Naive thymus-derived CD4-positive, alpha-beta T cell (primary cell): ENCODE measurements at regions not wholly inside any gene's neighbourhood (a gene's known extent, or its start where the extent isn't known, plus 50 kb on each side); places are given as distances from the start of the nearest gene placed in this dataset.

ENCODE experiments used
- ATAC-seq: fragments of 150-1000 bp; cut with Tn5 transposase; 2 replicates; pipeline ENCODE4 v1.10.0; 2021; ENCODE audit warnings: mild to moderate bottlenecking, moderate library complexity
- CTCF ChIA-PET: fragments of 350-600 bp; sonication (Branson Sonifier 250); formaldehyde crosslinking; loops from one replicate; lab custom pipeline; 2021; ENCODE audit warnings: antibody characterized with exemption; lab: Charles Lee
- POLR2A ChIA-PET: fragments of 350-600 bp; sonication (Branson Sonifier 250); formaldehyde crosslinking; loops from one replicate; lab custom pipeline; 2021; ENCODE audit warnings: antibody characterized with exemption, inconsistent platforms; lab: Charles Lee
- DNase-seq, 9 donors: peaks; one replicate each; pipeline versions ENCODE4 v3.0.0 to v3.0.0-alpha.2; 2020 to 2022; ENCODE audit warnings: mixed read lengths in 1 of 9
- H3K27ac ChIP-seq: one replicate; pipeline ENCODE4 v1.7.0; 2013; ENCODE audit warnings: mild to moderate bottlenecking, low read depth, low read length, moderate library complexity
- H3K27me3 ChIP-seq, 2 donors: one replicate each; pipeline ENCODE4 v1.7.0; 2013; ENCODE audit warnings: low read length in 2 of 2, mild to moderate bottlenecking in 2 of 2, moderate library complexity in 2 of 2; ENCODE audit not compliant: control insufficient read depth in 2 of 2, insufficient read depth in 2 of 2
- H3K36me3 ChIP-seq, 3 experiments: 1 replicate in 2 of 3; 2 replicates in 1 of 3; pipeline ENCODE4 v1.7.0; 2013; ENCODE audit warnings: low read length in 3 of 3, mild to moderate bottlenecking in 3 of 3, moderate library complexity in 1 of 3; ENCODE audit not compliant: insufficient read depth in 3 of 3, control insufficient read depth in 2 of 3
- H3K4me1 ChIP-seq, 2 donors: one replicate each; pipeline ENCODE4 v1.7.0; 2013; ENCODE audit warnings: low read length in 2 of 2, mild to moderate bottlenecking in 2 of 2, moderate library complexity in 1 of 2; ENCODE audit not compliant: control insufficient read depth in 2 of 2, insufficient read depth in 2 of 2
- H3K4me3 ChIP-seq: 2 replicates; pipeline ENCODE4 v1.7.0; 2013; ENCODE audit warnings: mild to moderate bottlenecking, low read length
- H3K9me3 ChIP-seq, 3 experiments: 1 replicate in 2 of 3; 2 replicates in 1 of 3; pipeline ENCODE4 v1.7.0; 2013; ENCODE audit warnings: low read length in 3 of 3; ENCODE audit not compliant: control insufficient read depth in 2 of 3
- H3K27ac Mint-ChIP-seq, 9 donors: one replicate each; pipeline ENCODE4 v1.8.0; 2020 to 2022; ENCODE audit warnings: mixed read lengths in 9 of 9, mild to moderate bottlenecking in 8 of 9, moderate library complexity in 5 of 9, inconsistent platforms in 2 of 9
- H3K27me3 Mint-ChIP-seq, 5 donors: one replicate each; pipeline ENCODE4 v1.8.0; 2021 to 2022; ENCODE audit warnings: mixed read lengths in 5 of 5, mild to moderate bottlenecking in 1 of 5
- H3K36me3 Mint-ChIP-seq, 5 donors: one replicate each; pipeline ENCODE4 v1.8.0; 2020 to 2022; ENCODE audit warnings: mixed read lengths in 5 of 5, mild to moderate bottlenecking in 3 of 5, inconsistent platforms in 1 of 5
- H3K4me1 Mint-ChIP-seq, 7 donors: one replicate each; pipeline ENCODE4 v1.8.0; 2020 to 2022; ENCODE audit warnings: mixed read lengths in 7 of 7, mild to moderate bottlenecking in 3 of 7, inconsistent platforms in 1 of 7
- H3K4me3 Mint-ChIP-seq, 10 donors: one replicate each; pipeline ENCODE4 v1.8.0; 2020 to 2022; ENCODE audit warnings: mild to moderate bottlenecking in 10 of 10, mixed read lengths in 10 of 10, moderate library complexity in 6 of 10, inconsistent platforms in 2 of 10
- H3K9me3 Mint-ChIP-seq, 11 donors: one replicate each; pipeline ENCODE4 v1.8.0; 2020 to 2022; ENCODE audit warnings: mixed read lengths in 11 of 11, mild to moderate bottlenecking in 4 of 11, inconsistent platforms in 1 of 11, moderate library complexity in 1 of 11
- intact Hi-C, 2 donors: fragments of 100-400 bp; cut with micrococcal nuclease; formaldehyde crosslinking; loops; one replicate each; pipeline ENCODE4 v1.15.1; 2023

DNA sequence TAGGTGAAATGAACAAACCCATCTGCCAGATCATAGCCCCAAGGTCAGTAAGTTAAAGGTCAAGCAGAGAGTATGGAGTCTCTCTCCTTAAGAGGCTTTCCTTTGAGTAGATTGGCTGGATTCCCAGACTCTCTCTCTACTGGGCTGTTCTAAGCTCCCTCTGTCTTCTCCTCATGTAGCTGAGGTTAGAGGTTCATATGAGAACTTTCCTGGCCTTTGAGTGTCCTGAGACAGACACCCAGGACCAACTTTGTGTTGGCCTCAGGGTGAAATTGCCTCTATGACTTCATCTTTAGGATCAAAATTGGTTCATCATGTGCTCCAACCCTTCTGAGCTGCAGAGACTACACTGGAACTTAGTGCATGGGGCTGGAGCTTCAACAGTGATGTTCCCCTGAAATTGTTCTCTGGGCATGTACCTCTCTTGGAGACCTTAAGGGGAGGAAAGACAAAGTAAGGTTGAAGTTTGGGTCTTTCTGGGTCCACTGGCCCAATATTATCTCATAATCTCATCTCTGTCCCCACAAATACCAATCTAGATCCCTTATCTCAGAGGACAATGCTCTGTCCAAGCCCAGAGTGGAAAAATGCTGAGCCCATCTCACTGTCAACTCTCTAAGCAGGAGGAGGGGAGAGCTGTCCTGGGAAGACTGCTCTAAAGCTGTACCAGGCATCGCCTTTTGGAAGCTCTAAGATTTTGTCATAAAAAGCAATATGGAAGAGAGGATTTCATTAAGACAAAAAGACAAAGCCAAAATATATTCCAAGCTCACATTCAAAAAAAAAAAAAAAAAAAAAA, 177.3 kb upstream of the ARL4C start:
- no peaks in the 10 kb centered on the region for H3K27me3 ChIP-seq
- DNase-seq = no peak
- no peak overlapping the region for H3K4me3 ChIP-seq
- ChIA-PET CTCF (no interaction called here), POLR2A (no interaction called here)
- no peak overlapping the region for H3K27ac ChIP-seq
- no peaks in the 10 kb centered on the region for H3K9me3 ChIP-seq
- no peaks in the 10 kb centered on the region for H3K4me1 ChIP-seq
- H3K4me1 Mint-ChIP-seq = no peaks in the 10 kb centered on the region
- no peak overlapping the region for H3K27ac Mint-ChIP-seq
- H3K4me3 Mint-ChIP-seq = no peak overlapping the region
- intact Hi-C loops = no loop called here
- peaks cover 0 to 2% (median 0%) of the 10 kb centered on the region in 11 donors for H3K9me3 Mint-ChIP-seq
- H3K36me3 ChIP-seq = no peaks in the 10 kb centered on the region
- H3K36me3 Mint-ChIP-seq = no peaks in the 10 kb centered on the region
- H3K27me3 Mint-ChIP-seq = peaks cover 3 to 17% (median 10%) of the 10 kb centered on the region in 5 donors
- no peak for ATAC-seq

DNA sequence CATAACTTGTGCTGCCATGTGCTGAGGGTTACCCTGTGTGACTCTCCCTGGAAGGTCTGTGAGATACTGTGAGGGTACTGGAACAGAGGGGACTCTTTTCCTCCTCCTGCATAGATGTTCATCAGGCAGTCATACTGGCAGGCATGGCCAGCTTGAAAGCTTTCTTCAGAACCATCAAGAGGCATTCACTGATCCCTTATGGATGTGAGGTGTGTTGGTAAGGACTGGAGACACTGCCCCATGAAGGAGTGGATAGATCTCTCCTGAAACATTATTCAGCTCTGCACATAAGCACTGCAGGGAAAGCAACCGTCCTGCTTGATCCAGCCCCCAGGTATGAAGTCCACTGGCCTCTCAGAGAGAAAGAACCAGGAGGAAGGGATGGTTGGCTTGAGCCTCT, 176.6 kb upstream of the ARL4C start:
- H3K4me1 Mint-ChIP-seq = no peaks in the 10 kb centered on the region
- CTCF ChIA-PET = no interaction called here

GRCh38 chr2:234672498-234673150, 175.7 kb upstream of the ARL4C start:
- H3K27me3 ChIP-seq = no peaks in the 10 kb centered on the region
- H3K9me3 Mint-ChIP-seq = peaks cover 0 to 2% (median 0%) of the 10 kb centered on the region in 11 donors
- no peak for DNase-seq
- H3K4me3 ChIP-seq = no peak overlapping the region
- no peak overlapping the region for H3K4me3 Mint-ChIP-seq
- H3K27ac ChIP-seq = no peak overlapping the region
- no peak overlapping the region for H3K27ac Mint-ChIP-seq
- no peak for ATAC-seq
- no peaks in the 10 kb centered on the region for H3K4me1 ChIP-seq
- CTCF ChIA-PET = no interaction called here
- no peaks in the 10 kb centered on the region for H3K4me1 Mint-ChIP-seq
- POLR2A ChIA-PET = no interaction called here
- H3K9me3 ChIP-seq = no peaks in the 10 kb centered on the region
- intact Hi-C loops = no loop called here
- peaks cover 3 to 27% (median 10%) of the 10 kb centered on the region in 5 donors for H3K27me3 Mint-ChIP-seq
- no peaks in the 10 kb centered on the region for H3K36me3 Mint-ChIP-seq
- no peaks in the 10 kb centered on the region for H3K36me3 ChIP-seq

More for the DNA sequence above, 176.6 kb upstream of the ARL4C start:
- H3K9me3 ChIP-seq = no peaks in the 10 kb centered on the region
- H3K4me3 ChIP-seq = no peak overlapping the region
- H3K27ac Mint-ChIP-seq = no peak overlapping the region
- H3K36me3 Mint-ChIP-seq = no peaks in the 10 kb centered on the region
- no peaks in the 10 kb centered on the region for H3K4me1 ChIP-seq
- peaks cover 0 to 2% (median 0%) of the 10 kb centered on the region in 11 donors for H3K9me3 Mint-ChIP-seq
- H3K27ac ChIP-seq = no peak overlapping the region
- no peaks in the 10 kb centered on the region for H3K27me3 ChIP-seq
- DNase-seq = no peak
- POLR2A ChIA-PET = no interaction called here
- H3K36me3 ChIP-seq = no peaks in the 10 kb centered on the region
- ATAC-seq = no peak
- no peak overlapping the region for H3K4me3 Mint-ChIP-seq
- H3K27me3 Mint-ChIP-seq = peaks cover 3 to 22% (median 10%) of the 10 kb centered on the region in 5 donors
- intact Hi-C loops = no loop called here

- ATAC-seq (no peak), DNase-seq (no peak)
- POLR2A ChIA-PET = no interaction called here
- no peak overlapping the region for H3K4me3 ChIP-seq
- Mint-ChIP-seq H3K9me3 (peaks cover 0 to 2% (median 0%) of the 10 kb centered on the region in 11 donors), H3K36me3 (no peaks in the 10 kb centered on the region), H3K4me1 (no peaks in the 10 kb centered on the region), H3K4me3 (no peak overlapping the region), H3K27ac (no peak overlapping the region), H3K27me3 (peaks cover 3 to 33% (median 10%) of the 10 kb centered on the region in 5 donors)
- no peaks in the 10 kb centered on the region for H3K4me1 ChIP-seq
- H3K9me3 ChIP-seq = no peaks in the 10 kb centered on the region
- H3K27ac ChIP-seq = no peak overlapping the region
- CTCF ChIA-PET = no interaction called here
- intact Hi-C loops = no loop called here
- no peaks in the 10 kb centered on the region for H3K36me3 ChIP-seq
- H3K27me3 ChIP-seq = no peaks in the 10 kb centered on the region
These were observed 174.8 kb upstream of the ARL4C start for GRCh38 chr2:234671716-234672115.

DNA sequence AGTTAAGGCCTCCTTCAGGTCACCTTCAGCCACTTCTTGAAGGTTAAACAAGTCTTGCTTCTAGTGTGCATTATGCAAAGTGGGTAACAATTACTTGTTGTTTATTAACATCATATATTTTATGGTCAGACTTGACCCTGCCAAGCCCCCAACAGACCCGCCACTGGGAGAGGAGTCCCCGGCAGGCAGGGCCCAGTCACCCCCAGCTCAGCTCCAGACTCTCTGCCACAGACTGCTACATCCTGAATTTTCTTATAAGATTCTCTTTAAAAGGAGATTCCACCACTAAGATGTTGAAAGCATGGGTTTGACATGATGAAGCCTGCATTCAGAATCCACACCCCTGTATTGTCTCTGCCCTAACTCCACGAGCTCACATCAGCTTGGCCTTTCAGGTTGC, 174.3 kb upstream of the ARL4C start:
- ATAC-seq = no peak
- no peaks in the 10 kb centered on the region for H3K36me3 Mint-ChIP-seq
- no peak overlapping the region for H3K27ac Mint-ChIP-seq

GRCh38 chr2:234670806-234671205, 173.9 kb upstream of the ARL4C start:
- intact Hi-C loops = no loop called here
- Mint-ChIP-seq H3K27ac (no peak overlapping the region), H3K36me3 (no peaks in the 10 kb centered on the region), H3K4me1 (no peaks in the 10 kb centered on the region), H3K9me3 (peaks cover 0 to 4% (median 0%) of the 10 kb centered on the region in 11 donors), H3K27me3 (peaks cover 7 to 35% (median 18%) of the 10 kb centered on the region in 5 donors), H3K4me3 (no peak overlapping the region)
- ATAC-seq (no peak), DNase-seq (no peak)
- no peaks in the 10 kb centered on the region for H3K27me3 ChIP-seq
- POLR2A ChIA-PET = no interaction called here
- H3K27ac ChIP-seq = no peak overlapping the region
- H3K4me1 ChIP-seq = no peaks in the 10 kb centered on the region
- no peak overlapping the region for H3K4me3 ChIP-seq
- CTCF ChIA-PET = no interaction called here
- H3K36me3 ChIP-seq = no peaks in the 10 kb centered on the region
- no peaks in the 10 kb centered on the region for H3K9me3 ChIP-seq

More for the DNA sequence above, 174.3 kb upstream of the ARL4C start:
- Histone ChIP-seq H3K9me3 (no peaks in the 10 kb centered on the region), H3K27me3 (no peaks in the 10 kb centered on the region), H3K4me3 (no peak overlapping the region), H3K4me1 (no peaks in the 10 kb centered on the region), H3K36me3 (no peaks in the 10 kb centered on the region), H3K27ac (no peak overlapping the region)
- peaks cover 0 to 2% (median 0%) of the 10 kb centered on the region in 11 donors for H3K9me3 Mint-ChIP-seq
- no peak for DNase-seq
- ChIA-PET CTCF (no interaction called here), POLR2A (no interaction called here)
- H3K27me3 Mint-ChIP-seq = peaks cover 4 to 35% (median 13%) of the 10 kb centered on the region in 5 donors
- no peak overlapping the region for H3K4me3 Mint-ChIP-seq
- intact Hi-C loops = no loop called here
- H3K4me1 Mint-ChIP-seq = no peaks in the 10 kb centered on the region
